CD14-positive monocyte (primary cell): ENCODE measurements at regions not wholly inside any gene's neighbourhood (a gene's known extent, or its start where the extent isn't known, plus 50 kb on each side); places are given as distances from the start of the nearest gene placed in this dataset.

Source experiments
- DNase-seq, 3 donors: peaks; one replicate each; pipeline ENCODE4 v3.0.0-alpha.2; 2011 to 2022
- H2AFZ ChIP-seq: 2 replicates; pipeline ENCODE4 v1.6.0; 2012; ENCODE audit warnings: mild to moderate bottlenecking, low read depth, low read length, inconsistent platforms; ENCODE audit not compliant: insufficient read depth, poor library complexity, severe bottlenecking
- H3K27ac ChIP-seq, 2 donors: 1 replicate in 1 of 2; 2 replicates in 1 of 2; pipeline ENCODE4 v1.5.1; 2012 to 2013; ENCODE audit warnings: low read length in 2 of 2, control low read depth in 1 of 2, inconsistent platforms in 1 of 2, low read depth in 1 of 2, mild to moderate bottlenecking in 1 of 2
- H3K27me3 ChIP-seq, 2 donors: one replicate each; pipeline versions ENCODE4 v1.6.0 to v1.6.1; 2011 to 2013; ENCODE audit warnings: low read length in 2 of 2; ENCODE audit not compliant: control insufficient read depth in 2 of 2, insufficient read depth in 2 of 2
- H3K36me3 ChIP-seq, 2 donors: replicated peaks in 1 of 2; 1 replicate in 1 of 2; 2 replicates in 1 of 2; pipeline versions ENCODE4 v1.5.1 to v1.6.1; 2012 to 2013; ENCODE audit warnings: low read length in 2 of 2, control low read depth in 1 of 2, inconsistent platforms in 1 of 2, mild to moderate bottlenecking in 1 of 2; ENCODE audit not compliant: insufficient read depth in 2 of 2, control insufficient read depth in 1 of 2
- H3K4me1 ChIP-seq, 2 donors: 1 replicate in 1 of 2; 2 replicates in 1 of 2; pipeline versions ENCODE4 v1.5.1 to v1.6.1; 2012 to 2013; ENCODE audit warnings: low read length in 2 of 2, control low read depth in 1 of 2, inconsistent platforms in 1 of 2, mild to moderate bottlenecking in 1 of 2, moderate library complexity in 1 of 2; ENCODE audit not compliant: insufficient read depth in 2 of 2, control insufficient read depth in 1 of 2
- H3K4me2 ChIP-seq: replicated peaks from 2 replicates; pipeline ENCODE3; 2012; ENCODE audit warnings: low read length, moderate library complexity, mild to moderate bottlenecking; ENCODE audit not compliant: poor library complexity, severe bottlenecking; ENCODE audit errors: extremely low read depth
- H3K4me3 ChIP-seq, 3 experiments: fragments of 200-600 bp in 1 of 3; sonication (generic) in 1 of 3; replicated peaks in 1 of 3; 1 replicate in 2 of 3; 2 replicates in 1 of 3; pipeline ENCODE4 v1.5.1; 2011 to 2013; ENCODE audit warnings: low read length in 3 of 3, mild to moderate bottlenecking in 3 of 3, control low read depth in 2 of 3, low read depth in 2 of 3, inconsistent platforms in 1 of 3, moderate library complexity in 1 of 3
- H3K79me2 ChIP-seq: 2 replicates; pipeline ENCODE4 v1.6.0; 2012; ENCODE audit warnings: mild to moderate bottlenecking, control low read depth, inconsistent platforms, low read length, moderate library complexity; ENCODE audit not compliant: insufficient read depth
- H3K9ac ChIP-seq: 2 replicates; pipeline ENCODE4 v1.6.0; 2017; ENCODE audit warnings: low read length, mild to moderate bottlenecking; ENCODE audit not compliant: insufficient read depth, poor library complexity, severe bottlenecking
- H3K9me3 ChIP-seq, 2 donors: replicated peaks in 1 of 2; 1 replicate in 1 of 2; 2 replicates in 1 of 2; pipeline versions ENCODE4 v1.5.1 to v1.6.1; 2012 to 2013; ENCODE audit warnings: low read length in 2 of 2, control low read depth in 1 of 2; ENCODE audit not compliant: control insufficient read depth in 1 of 2, insufficient read depth in 1 of 2
- H4K20me1 ChIP-seq: 2 replicates; pipeline ENCODE4 v1.6.0; 2012; ENCODE audit warnings: mild to moderate bottlenecking, low read length, control low read depth, moderate library complexity; ENCODE audit not compliant: insufficient read depth
- H3K27ac Mint-ChIP-seq, 7 donors: one replicate each; pipeline ENCODE4 v1.8.0; 2020; ENCODE audit warnings: mild to moderate bottlenecking in 7 of 7, mixed read lengths in 7 of 7, moderate library complexity in 6 of 7, inconsistent platforms in 2 of 7
- H3K27me3 Mint-ChIP-seq, 3 donors: one replicate each; pipeline ENCODE4 v1.8.0; 2021 to 2022; ENCODE audit warnings: low read depth in 3 of 3, mild to moderate bottlenecking in 3 of 3, mixed read lengths in 3 of 3, moderate library complexity in 3 of 3, inconsistent platforms in 1 of 3
- H3K36me3 Mint-ChIP-seq, 2 donors: one replicate each; pipeline ENCODE4 v1.8.0; 2020; ENCODE audit warnings: mixed read lengths in 2 of 2, inconsistent platforms in 1 of 2, mild to moderate bottlenecking in 1 of 2
- H3K4me1 Mint-ChIP-seq: one replicate; pipeline ENCODE4 v1.8.0; 2020; ENCODE audit warnings: mild to moderate bottlenecking, mixed read lengths
- H3K4me3 Mint-ChIP-seq, 2 donors: one replicate each; pipeline ENCODE4 v1.8.0; 2020; ENCODE audit warnings: mild to moderate bottlenecking in 2 of 2, mixed read lengths in 2 of 2, moderate library complexity in 1 of 2
- H3K9me3 Mint-ChIP-seq, 7 donors: one replicate each; pipeline ENCODE4 v1.8.0; 2020 to 2022; ENCODE audit warnings: mixed read lengths in 7 of 7, mild to moderate bottlenecking in 6 of 7, moderate library complexity in 6 of 7, inconsistent platforms in 2 of 7
- WGBS: methylation state at CpG from one replicate; pipeline ENCODE4 v1.1.5; 2013; ENCODE audit warnings: missing lambda C conversion rate; ENCODE audit not compliant: insufficient coverage; 5-methylcytosine and 5-hydroxymethylcytosine counted together
- intact Hi-C, 2 donors: fragments of 100-400 bp; cut with micrococcal nuclease; formaldehyde crosslinking; loops; one replicate each; pipeline versions ENCODE4 v1.15.0 to v1.15.1; 2023
- TF ChIP-seq, protein P1 (sequence below): fragments of 200-600 bp; IDR thresholded peaks from one replicate; pipeline ENCODE4 v1.8.0; 2022; ENCODE audit warnings: antibody characterized with exemption, mild to moderate bottlenecking

- Mint-ChIP-seq H3K27me3 (no peaks in the 10 kb centered on the region), H3K9me3 (peaks cover 0 to 4% (median 2%) of the 10 kb centered on the region in 7 donors), H3K36me3 (no peaks in the 10 kb centered on the region), H3K4me3 (no peak overlapping the region), H3K27ac (no peak overlapping the region), H3K4me1 (no peaks in the 10 kb centered on the region)
- Histone ChIP-seq H2AFZ (no peak overlapping the region), H3K4me2 (no peak overlapping the region), H3K27me3 (no peaks in the 10 kb centered on the region), H4K20me1 (no peaks in the 10 kb centered on the region), H3K9me3 (no peaks in the 10 kb centered on the region), H3K79me2 (no peaks in the 10 kb centered on the region), H3K9ac (no peak overlapping the region), H3K36me3 (no peaks in the 10 kb centered on the region), H3K4me1 (no peaks in the 10 kb centered on the region), H3K4me3 (no peak overlapping the region), H3K27ac (no peak overlapping the region)
- intact Hi-C loops, result no loop called here
- DNase-seq, result no peak
- no CpG with 5 or more reads among the region's 1 CpG for WGBS
- TF ChIP-seq, protein P1, sequence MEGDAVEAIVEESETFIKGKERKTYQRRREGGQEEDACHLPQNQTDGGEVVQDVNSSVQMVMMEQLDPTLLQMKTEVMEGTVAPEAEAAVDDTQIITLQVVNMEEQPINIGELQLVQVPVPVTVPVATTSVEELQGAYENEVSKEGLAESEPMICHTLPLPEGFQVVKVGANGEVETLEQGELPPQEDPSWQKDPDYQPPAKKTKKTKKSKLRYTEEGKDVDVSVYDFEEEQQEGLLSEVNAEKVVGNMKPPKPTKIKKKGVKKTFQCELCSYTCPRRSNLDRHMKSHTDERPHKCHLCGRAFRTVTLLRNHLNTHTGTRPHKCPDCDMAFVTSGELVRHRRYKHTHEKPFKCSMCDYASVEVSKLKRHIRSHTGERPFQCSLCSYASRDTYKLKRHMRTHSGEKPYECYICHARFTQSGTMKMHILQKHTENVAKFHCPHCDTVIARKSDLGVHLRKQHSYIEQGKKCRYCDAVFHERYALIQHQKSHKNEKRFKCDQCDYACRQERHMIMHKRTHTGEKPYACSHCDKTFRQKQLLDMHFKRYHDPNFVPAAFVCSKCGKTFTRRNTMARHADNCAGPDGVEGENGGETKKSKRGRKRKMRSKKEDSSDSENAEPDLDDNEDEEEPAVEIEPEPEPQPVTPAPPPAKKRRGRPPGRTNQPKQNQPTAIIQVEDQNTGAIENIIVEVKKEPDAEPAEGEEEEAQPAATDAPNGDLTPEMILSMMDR, result no peak
Observed at GRCh38 chr10:108632144-108632543, 1291.2 kb downstream of the XPNPEP1 start.

GRCh38 chr10:108631332-108631731 is 1292.0 kb downstream of the XPNPEP1 start:
- Histone ChIP-seq H3K9ac (no peak overlapping the region), H3K27me3 (no peaks in the 10 kb centered on the region), H4K20me1 (no peaks in the 10 kb centered on the region), H2AFZ (no peak overlapping the region), H3K4me2 (no peak overlapping the region), H3K36me3 (no peaks in the 10 kb centered on the region), H3K27ac (no peak overlapping the region), H3K4me3 (no peak overlapping the region), H3K4me1 (no peaks in the 10 kb centered on the region), H3K79me2 (no peaks in the 10 kb centered on the region), H3K9me3 (no peaks in the 10 kb centered on the region)
- Mint-ChIP-seq H3K4me3 (no peak overlapping the region), H3K4me1 (no peaks in the 10 kb centered on the region), H3K36me3 (no peaks in the 10 kb centered on the region), H3K9me3 (peaks cover 0 to 8% (median 2%) of the 10 kb centered on the region in 7 donors), H3K27me3 (no peaks in the 10 kb centered on the region), H3K27ac (no peak overlapping the region)
- TF ChIP-seq, protein P1, result no peak
- WGBS, result 74% methylated on average over 2 of the region's 2 CpGs
- intact Hi-C loops, result no loop called here
- DNase-seq, result no peak
